Adrenal gland (tissue), 5 donors: ENCODE measurements at regions not wholly inside any gene's neighbourhood (a gene's known extent, or its start where the extent isn't known, plus 50 kb on each side); places are given as distances from the start of the nearest gene placed in this dataset.
"Not testable (repeated sequence)": the region's sequence is repeated elsewhere in the genome, so short reads cannot be mapped to it uniquely, and the experiment has no call there.

Experiments used
- POLR2A ChIP-seq, 2 donors: fragments of 450-650 bp; IDR thresholded peaks; one replicate each; pipeline ENCODE4 v1.6.1; 2017; ENCODE audit warnings: antibody characterized with exemption in 2 of 2, mild to moderate bottlenecking in 2 of 2, moderate library complexity in 1 of 2
- TF ChIP-seq, protein P1 (sequence below), 6 experiments: fragments of 450-650 bp in 4 of 6; fragments of 200-600 bp in 2 of 6; sonication (generic) in 1 of 6; IDR thresholded peaks; 1 replicate in 5 of 6; 2 replicates in 1 of 6; pipeline versions ENCODE4 v1.5.1 to v1.8.0; 2016 to 2021; ENCODE audit warnings: antibody characterized with exemption in 6 of 6, mild to moderate bottlenecking in 2 of 6, moderate library complexity in 1 of 6
- donor health status: DM: no; HTN: no; CAD: no.

DNA sequence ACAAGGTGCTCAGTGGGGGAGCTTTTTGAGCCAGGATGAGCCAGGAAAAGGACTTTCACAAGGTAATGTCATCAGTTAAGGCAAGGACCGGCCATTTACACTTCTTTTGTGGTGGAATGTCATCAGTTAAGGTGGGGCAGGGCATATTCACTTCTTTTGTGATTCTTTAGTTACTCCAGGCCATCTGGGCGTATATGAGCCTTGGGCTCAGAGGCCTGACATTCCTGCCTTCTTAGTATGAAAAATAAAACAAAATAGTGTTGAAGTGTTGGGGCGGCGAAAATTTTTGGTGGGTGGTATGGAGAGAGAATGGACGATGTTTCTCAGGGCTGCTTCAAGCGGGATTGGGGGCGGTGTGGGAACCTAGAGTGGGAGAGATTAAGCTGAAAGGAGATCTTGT lies 451.4 kb downstream of the SHISA9 start:
- TF ChIP-seq, protein P1, sequence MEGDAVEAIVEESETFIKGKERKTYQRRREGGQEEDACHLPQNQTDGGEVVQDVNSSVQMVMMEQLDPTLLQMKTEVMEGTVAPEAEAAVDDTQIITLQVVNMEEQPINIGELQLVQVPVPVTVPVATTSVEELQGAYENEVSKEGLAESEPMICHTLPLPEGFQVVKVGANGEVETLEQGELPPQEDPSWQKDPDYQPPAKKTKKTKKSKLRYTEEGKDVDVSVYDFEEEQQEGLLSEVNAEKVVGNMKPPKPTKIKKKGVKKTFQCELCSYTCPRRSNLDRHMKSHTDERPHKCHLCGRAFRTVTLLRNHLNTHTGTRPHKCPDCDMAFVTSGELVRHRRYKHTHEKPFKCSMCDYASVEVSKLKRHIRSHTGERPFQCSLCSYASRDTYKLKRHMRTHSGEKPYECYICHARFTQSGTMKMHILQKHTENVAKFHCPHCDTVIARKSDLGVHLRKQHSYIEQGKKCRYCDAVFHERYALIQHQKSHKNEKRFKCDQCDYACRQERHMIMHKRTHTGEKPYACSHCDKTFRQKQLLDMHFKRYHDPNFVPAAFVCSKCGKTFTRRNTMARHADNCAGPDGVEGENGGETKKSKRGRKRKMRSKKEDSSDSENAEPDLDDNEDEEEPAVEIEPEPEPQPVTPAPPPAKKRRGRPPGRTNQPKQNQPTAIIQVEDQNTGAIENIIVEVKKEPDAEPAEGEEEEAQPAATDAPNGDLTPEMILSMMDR (IDR thresholded peaks at IDR 0.05) = not testable (repeated sequence)
- TF ChIP-seq POLR2A (IDR thresholded peaks at IDR 0.05) = not testable (repeated sequence)
